ENCODE measurements at regions not wholly inside any gene's neighbourhood (a gene's known extent, or its start where the extent isn't known, plus 50 kb on each side); places are given as distances from the start of the nearest gene placed in this dataset.

DNA sequence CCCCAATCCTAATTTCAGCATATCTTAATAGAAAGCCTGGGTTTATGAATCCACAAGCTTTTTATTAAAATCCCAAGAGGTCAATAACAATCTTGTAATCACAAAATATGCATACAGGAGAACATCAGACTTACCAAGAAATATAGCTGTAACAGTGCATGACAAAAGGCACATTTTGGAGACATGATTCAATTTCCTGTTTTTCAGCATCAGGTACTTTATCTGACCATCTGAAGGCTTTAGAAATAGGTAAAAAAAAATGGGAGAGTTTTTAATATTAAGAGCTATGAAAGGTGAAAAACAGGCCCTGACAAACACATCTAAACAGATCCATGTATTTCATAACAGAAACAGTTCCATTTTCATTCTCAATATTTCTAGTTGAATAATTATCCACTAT is 89.9 kb upstream of the EFEMP1 start:
- H3K9ac ChIP-seq (ENCODE audit: insufficient read length) = no peak overlapping the region
- H3K9me3 ChIP-seq (ENCODE audit: low read depth, low read length) = no peaks in the 10 kb centered on the region
- TF ChIP-seq EZH2 (IDR thresholded peaks at IDR 0.05) (no peak), FOXP2 (optimal IDR thresholded peaks at IDR 0.05; ENCODE audit: control extremely low read depth, extremely low read length, insufficient read depth) (no peak), POLR2AphosphoS5 (IDR thresholded peaks at IDR 0.05; ENCODE audit: borderline replicate concordance, low read depth, low read length) (no peak)
- no peak overlapping the region for H3K27ac ChIP-seq
- H3K36me3 ChIP-seq (ENCODE audit: insufficient read depth, low read length) = no peaks in the 10 kb centered on the region
- DNase-seq (ENCODE audit: low read depth, low spot score) = no peak
- H3K4me3 ChIP-seq = no peak overlapping the region

DNA sequence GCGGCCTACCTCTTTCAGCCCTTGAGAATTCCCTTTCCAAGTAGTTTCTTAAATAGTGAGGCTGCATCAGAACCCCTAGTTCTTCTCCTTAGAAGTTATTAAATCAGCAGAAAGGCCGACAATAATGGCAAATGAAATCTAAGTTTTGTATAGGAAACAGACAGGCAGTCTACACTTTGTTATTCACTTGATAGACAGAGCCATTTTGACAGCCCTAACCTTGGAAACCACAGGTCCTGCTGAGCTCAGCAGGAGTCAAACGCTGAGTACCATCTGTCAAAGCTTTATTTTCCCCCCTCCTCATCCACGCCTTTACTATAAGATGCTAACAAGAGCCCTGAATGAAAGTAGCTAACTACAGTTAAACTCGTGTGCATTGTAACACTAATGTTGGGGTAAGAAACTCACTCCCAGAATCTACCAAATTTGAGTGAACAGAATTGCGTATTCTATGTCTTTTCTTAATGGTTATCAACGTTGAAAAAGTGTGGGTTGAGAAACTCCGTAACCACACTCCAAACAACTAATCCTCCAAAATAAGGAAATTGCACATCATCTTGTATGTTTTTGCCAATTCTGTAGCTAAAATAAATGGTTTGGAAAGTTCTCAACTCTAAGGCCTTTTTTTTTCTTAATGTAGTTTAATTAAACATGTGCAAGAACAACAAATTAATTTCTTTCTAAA is 90.6 kb upstream of the EFEMP1 start:
- no peak for DNase-seq (ENCODE audit: low read depth, low spot score)
- no peak overlapping the region for H3K9ac ChIP-seq (ENCODE audit: insufficient read length)

DNA sequence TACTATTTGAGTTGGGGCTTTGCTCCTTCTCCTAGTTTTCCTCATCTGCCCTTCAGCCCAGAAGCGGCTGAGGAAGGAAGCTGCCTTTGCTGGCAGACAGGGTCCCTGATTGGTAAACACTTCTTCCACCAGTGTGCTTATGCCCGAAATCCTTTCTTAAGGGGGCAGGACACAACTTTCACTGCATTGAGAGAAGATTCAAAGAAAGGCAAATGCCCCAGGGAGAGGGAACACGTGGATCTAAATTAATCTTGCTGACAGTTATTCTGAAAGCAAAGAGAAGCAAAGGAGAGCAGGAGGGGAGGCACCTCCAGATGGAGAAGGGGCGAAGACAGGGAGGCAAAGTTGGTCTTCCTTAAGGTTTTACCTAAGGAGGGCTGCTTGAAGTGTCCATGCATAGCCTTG is 92.1 kb upstream of the EFEMP1 start:
- Histone ChIP-seq H3K9ac (ENCODE audit: insufficient read length) (no peak overlapping the region), H3K9me3 (ENCODE audit: low read depth, low read length) (no peaks in the 10 kb centered on the region), H3K27ac (no peak overlapping the region), H3K36me3 (ENCODE audit: insufficient read depth, low read length) (no peaks in the 10 kb centered on the region), H3K4me3 (no peak overlapping the region)
- TF ChIP-seq FOXP2 (optimal IDR thresholded peaks at IDR 0.05; ENCODE audit: control extremely low read depth, extremely low read length, insufficient read depth) (no peak), EZH2 (IDR thresholded peaks at IDR 0.05) (no peak), POLR2AphosphoS5 (IDR thresholded peaks at IDR 0.05; ENCODE audit: borderline replicate concordance, low read depth, low read length) (no peak)
- no peak for DNase-seq (ENCODE audit: low read depth, low spot score)

More for the DNA sequence above, 90.6 kb upstream of the EFEMP1 start:
- no peaks in the 10 kb centered on the region for H3K9me3 ChIP-seq (ENCODE audit: low read depth, low read length)
- H3K27ac ChIP-seq = no peak overlapping the region
- no peaks in the 10 kb centered on the region for H3K36me3 ChIP-seq (ENCODE audit: insufficient read depth, low read length)
- H3K4me3 ChIP-seq = no peak overlapping the region
- TF ChIP-seq FOXP2 (optimal IDR thresholded peaks at IDR 0.05; ENCODE audit: control extremely low read depth, extremely low read length, insufficient read depth) (no peak), EZH2 (IDR thresholded peaks at IDR 0.05) (no peak), POLR2AphosphoS5 (IDR thresholded peaks at IDR 0.05; ENCODE audit: borderline replicate concordance, low read depth, low read length) (no peak)

DNA sequence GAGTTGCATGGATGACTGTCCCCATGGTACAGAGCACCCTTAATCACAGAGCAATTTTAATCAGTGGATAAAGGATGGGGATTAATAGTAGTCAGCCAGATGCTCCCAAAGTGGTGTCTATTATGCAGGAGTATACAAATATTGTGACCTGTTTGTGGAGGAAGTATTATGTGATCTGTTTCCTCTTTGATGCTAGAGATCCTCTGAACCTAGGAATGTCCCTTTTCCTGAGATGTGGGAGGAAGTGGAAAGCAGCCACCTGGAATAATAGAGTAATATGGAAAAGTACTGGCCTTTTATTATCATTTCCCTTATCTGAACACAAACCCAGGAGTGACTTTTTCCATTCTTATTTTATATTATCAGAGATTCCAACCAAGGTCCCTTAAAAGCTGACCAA is 94.2 kb upstream of the EFEMP1 start:
- no peaks in the 10 kb centered on the region for H3K9me3 ChIP-seq (ENCODE audit: low read depth, low read length)
- no peak overlapping the region for H3K9ac ChIP-seq (ENCODE audit: insufficient read length)
- TF ChIP-seq FOXP2 (optimal IDR thresholded peaks at IDR 0.05; ENCODE audit: control extremely low read depth, extremely low read length, insufficient read depth) (no peak), POLR2AphosphoS5 (IDR thresholded peaks at IDR 0.05; ENCODE audit: borderline replicate concordance, low read depth, low read length) (no peak), EZH2 (IDR thresholded peaks at IDR 0.05) (no peak)
- H3K36me3 ChIP-seq (ENCODE audit: insufficient read depth, low read length) = no peaks in the 10 kb centered on the region
- H3K4me3 ChIP-seq = no peak overlapping the region
- no peak overlapping the region for H3K27ac ChIP-seq
- no peak for DNase-seq (ENCODE audit: low read depth, low spot score)

DNA sequence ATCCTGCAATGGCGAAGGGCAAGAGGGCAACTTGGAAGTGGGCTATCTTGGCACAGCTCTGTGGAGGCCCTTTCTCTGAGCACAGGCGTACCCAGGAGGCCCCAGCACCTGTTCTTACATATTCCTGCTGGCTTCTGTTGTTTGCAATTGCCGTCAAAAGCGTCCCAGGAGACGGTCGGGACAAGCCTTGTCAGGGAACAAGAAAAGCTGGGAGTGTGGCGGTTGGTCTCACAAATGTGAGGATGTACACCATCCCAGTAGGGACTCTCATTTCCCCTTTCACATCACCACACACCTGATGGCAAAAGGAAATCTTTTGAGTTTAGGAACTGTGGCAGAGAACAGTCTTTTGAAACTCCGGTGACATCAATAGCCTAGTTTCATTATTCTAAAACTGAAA is 94.7 kb upstream of the EFEMP1 start:
- TF ChIP-seq POLR2AphosphoS5 (IDR thresholded peaks at IDR 0.05; ENCODE audit: borderline replicate concordance, low read depth, low read length) = no peak
- H3K9ac ChIP-seq (ENCODE audit: insufficient read length) = no peak overlapping the region
- no peak overlapping the region for H3K4me3 ChIP-seq
- H3K27ac ChIP-seq = no peak overlapping the region
- H3K36me3 ChIP-seq (ENCODE audit: insufficient read depth, low read length) = no peaks in the 10 kb centered on the region
- DNase-seq (ENCODE audit: low read depth, low spot score) = no peak
- no peaks in the 10 kb centered on the region for H3K9me3 ChIP-seq (ENCODE audit: low read depth, low read length)

DNA sequence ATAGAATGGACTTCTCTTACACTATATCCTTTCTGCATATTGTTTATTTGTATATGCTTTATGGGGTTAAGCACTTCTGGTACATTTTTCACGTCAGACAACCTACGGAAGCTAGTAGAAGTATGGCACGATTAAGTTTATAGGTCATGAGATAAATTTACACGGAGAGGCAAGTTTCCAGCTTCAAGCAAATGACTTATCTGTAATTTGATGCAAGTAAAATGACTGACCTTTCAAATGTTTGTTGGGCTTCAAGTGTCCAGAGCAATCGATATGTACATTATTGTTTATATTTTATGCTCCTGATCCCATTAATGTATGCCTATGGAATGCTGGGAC is 97.5 kb upstream of the EFEMP1 start:
- H3K4me3 ChIP-seq = no peak overlapping the region
- no peak for DNase-seq (ENCODE audit: low read depth, low spot score)
- H3K27ac ChIP-seq = no peak overlapping the region
- no peak overlapping the region for H3K9ac ChIP-seq (ENCODE audit: insufficient read length)
- no peaks in the 10 kb centered on the region for H3K36me3 ChIP-seq (ENCODE audit: insufficient read depth, low read length)
- TF ChIP-seq FOXP2 (optimal IDR thresholded peaks at IDR 0.05; ENCODE audit: control extremely low read depth, extremely low read length, insufficient read depth) = no peak
- TF ChIP-seq EZH2 (IDR thresholded peaks at IDR 0.05) = no peak
- TF ChIP-seq POLR2AphosphoS5 (IDR thresholded peaks at IDR 0.05; ENCODE audit: borderline replicate concordance, low read depth, low read length) = no peak
- no peaks in the 10 kb centered on the region for H3K9me3 ChIP-seq (ENCODE audit: low read depth, low read length)

DNA sequence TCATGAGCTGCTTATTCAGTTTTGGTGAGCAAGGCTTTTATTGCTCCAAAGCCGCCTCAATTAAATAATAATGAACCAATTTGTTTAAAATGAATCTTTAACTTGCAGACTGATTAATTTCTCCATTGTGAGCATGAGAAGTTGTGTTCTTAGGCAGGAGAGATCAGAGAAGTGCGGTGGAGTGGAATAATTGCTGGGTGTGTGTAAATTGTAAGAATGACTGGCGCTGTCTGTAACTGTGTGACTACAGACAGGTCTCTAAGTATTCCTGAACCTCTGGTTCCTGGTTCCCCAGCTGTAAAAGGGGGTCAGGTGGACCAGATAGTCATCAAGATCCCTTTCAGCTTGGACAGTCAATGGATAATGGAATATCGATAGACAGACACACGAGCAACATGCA is 98.0 kb upstream of the EFEMP1 start:
- no peak for DNase-seq (ENCODE audit: low read depth, low spot score)
- H3K9ac ChIP-seq (ENCODE audit: insufficient read length) = no peak overlapping the region
- H3K4me3 ChIP-seq = no peak overlapping the region
- no peak overlapping the region for H3K27ac ChIP-seq
- H3K9me3 ChIP-seq (ENCODE audit: low read depth, low read length) = no peaks in the 10 kb centered on the region
- TF ChIP-seq FOXP2 (optimal IDR thresholded peaks at IDR 0.05; ENCODE audit: control extremely low read depth, extremely low read length, insufficient read depth) (no peak), EZH2 (IDR thresholded peaks at IDR 0.05) (no peak), POLR2AphosphoS5 (IDR thresholded peaks at IDR 0.05; ENCODE audit: borderline replicate concordance, low read depth, low read length) (no peak)
- no peaks in the 10 kb centered on the region for H3K36me3 ChIP-seq (ENCODE audit: insufficient read depth, low read length)

DNA sequence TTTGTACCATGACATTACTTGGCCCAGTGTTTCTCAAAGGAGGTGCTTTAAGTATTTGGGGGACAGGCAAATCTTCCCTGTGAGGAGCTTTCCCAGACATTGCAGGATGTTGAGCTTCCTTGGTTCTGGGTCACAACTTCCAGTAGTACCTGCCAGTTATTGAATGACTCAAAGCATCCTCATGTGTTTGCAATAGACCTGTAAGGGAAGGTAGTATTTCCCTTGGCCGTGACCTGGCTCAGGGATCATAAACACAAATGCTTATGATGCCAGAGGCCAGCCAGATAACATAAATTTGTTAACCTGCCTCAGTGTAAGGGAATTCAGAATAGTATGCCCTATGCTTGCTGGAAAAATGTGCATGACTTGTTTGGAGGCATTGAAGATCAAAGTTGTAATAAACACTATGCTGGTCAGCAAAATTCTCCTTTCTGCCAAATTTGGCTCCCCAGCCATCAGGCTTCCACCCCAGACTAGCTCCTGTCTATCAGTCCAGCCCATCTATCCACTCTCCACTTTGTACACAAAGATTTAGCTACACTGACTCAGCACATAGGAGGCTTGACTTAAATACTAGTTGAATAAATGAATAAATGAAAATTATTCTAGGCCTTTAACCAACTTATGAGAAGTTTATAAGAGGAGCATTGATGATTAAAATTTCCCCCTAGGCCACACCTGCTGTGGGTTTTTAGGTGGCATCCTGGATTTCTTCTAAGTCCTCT is 102.0 kb upstream of the EFEMP1 start:
- Histone ChIP-seq H3K9ac (ENCODE audit: insufficient read length) (no peak overlapping the region), H3K36me3 (ENCODE audit: insufficient read depth, low read length) (no peaks in the 10 kb centered on the region)
- TF ChIP-seq FOXP2 (optimal IDR thresholded peaks at IDR 0.05; ENCODE audit: control extremely low read depth, extremely low read length, insufficient read depth) (no peak), POLR2AphosphoS5 (IDR thresholded peaks at IDR 0.05; ENCODE audit: borderline replicate concordance, low read depth, low read length) (no peak), EZH2 (IDR thresholded peaks at IDR 0.05) (no peak)

More for the DNA sequence above, 102.0 kb upstream of the EFEMP1 start:
- H3K4me3 ChIP-seq = no peak overlapping the region
- H3K9me3 ChIP-seq (ENCODE audit: low read depth, low read length) = no peaks in the 10 kb centered on the region
- DNase-seq (ENCODE audit: low read depth, low spot score) = no peak
- no peak overlapping the region for H3K27ac ChIP-seq
